Neural cell (in vitro differentiated cells): ENCODE measurements at regions not wholly inside any gene's neighbourhood (a gene's known extent, or its start where the extent isn't known, plus 50 kb on each side); places are given as distances from the start of the nearest gene placed in this dataset.

Source experiments
- H2AFZ ChIP-seq: fragments of 200-600, 300-800 bp; sonication (generic), shearing (Covaris generic); 2 replicates; pipeline ENCODE4 v1.6.0; 2014; ENCODE audit warnings: low read depth, mild to moderate bottlenecking, antibody characterized with exemption, low read length, moderate library complexity
- H3F3A ChIP-seq: fragments of 200-600 bp; shearing (Covaris generic); 2 replicates; pipeline ENCODE4 v1.6.1; 2016; ENCODE audit warnings: mild to moderate bottlenecking, moderate library complexity, mixed read lengths, antibody characterized with exemption, low read length; ENCODE audit not compliant: insufficient read depth, poor library complexity, severe bottlenecking
- H3K27ac ChIP-seq: fragments of 200-600, 300-800 bp; sonication (generic), shearing (Covaris generic); 2 replicates; pipeline ENCODE4 v1.5.1; 2014; ENCODE audit warnings: mild to moderate bottlenecking, low read length, moderate library complexity
- H3K27me3 ChIP-seq: fragments of 300-800, 200-600 bp; sonication (generic), shearing (Covaris generic); 2 replicates; pipeline ENCODE4 v1.6.0; 2014; ENCODE audit warnings: mild to moderate bottlenecking, low read depth, low read length, moderate library complexity; ENCODE audit not compliant: insufficient read depth
- H3K36me3 ChIP-seq: fragments of 300-800, 200-600 bp; sonication (generic), shearing (Covaris generic); 2 replicates; pipeline ENCODE4 v1.5.1; 2014; ENCODE audit warnings: mild to moderate bottlenecking, antibody characterized with exemption, low read length, moderate library complexity; ENCODE audit not compliant: insufficient read depth
- H3K4me2 ChIP-seq: fragments of 300-800, 200-600 bp; sonication (generic), shearing (Covaris generic); 2 replicates; pipeline ENCODE4 v1.6.0; 2014; ENCODE audit warnings: mild to moderate bottlenecking, low read length
- H3K4me3 ChIP-seq: fragments of 300-800, 200-600 bp; sonication (generic), shearing (Covaris generic); 2 replicates; pipeline ENCODE4 v1.5.1; 2014; ENCODE audit warnings: mild to moderate bottlenecking, low read length, moderate library complexity
- H3K79me2 ChIP-seq: fragments of 200-600 bp; shearing (Covaris generic); replicated peaks from 2 replicates; pipeline ENCODE4 v1.6.0; 2014; ENCODE audit warnings: mild to moderate bottlenecking, low read length, moderate library complexity; ENCODE audit not compliant: insufficient read depth
- H3K9ac ChIP-seq: fragments of 300-800, 200-600 bp; sonication (generic), shearing (Covaris generic); 2 replicates; pipeline ENCODE4 v1.6.1; 2016; ENCODE audit warnings: mild to moderate bottlenecking, low read length, mixed read lengths
- H3K9me2 ChIP-seq: fragments of 200-600 bp; shearing (Covaris generic); 2 replicates; pipeline ENCODE4 v1.6.1; 2016; ENCODE audit warnings: mild to moderate bottlenecking, low read length, mixed read lengths; ENCODE audit not compliant: insufficient read depth
- H3K9me3 ChIP-seq: fragments of 200-600, 300-800 bp; sonication (generic), shearing (Covaris generic); 2 replicates; pipeline ENCODE4 v1.6.1; 2016; ENCODE audit warnings: mild to moderate bottlenecking, mixed run types, low read length, moderate library complexity, mixed read lengths
- H4K20me1 ChIP-seq: fragments of 200-600 bp; shearing (Covaris generic); 2 replicates; pipeline ENCODE4 v1.6.1; 2016; ENCODE audit warnings: mild to moderate bottlenecking, mixed run types; ENCODE audit not compliant: insufficient read depth
- EP300 ChIP-seq: fragments of 450-650 bp; conservative IDR thresholded peaks from 2 replicates; pipeline ENCODE4 v1.6.1; 2014; ENCODE audit warnings: antibody characterized with exemption, mild to moderate bottlenecking, moderate library complexity; ENCODE audit not compliant: poor library complexity, severe bottlenecking
- EZH2 ChIP-seq: fragments of 200-600, 300-800 bp; shearing (Covaris generic), sonication (generic); IDR thresholded peaks from 2 replicates; pipeline ENCODE4 v1.6.1; 2014; ENCODE audit warnings: antibody characterized with exemption, low read length, borderline replicate concordance, mild to moderate bottlenecking; ENCODE audit not compliant: insufficient read depth, poor library complexity, severe bottlenecking
- MXI1 ChIP-seq: fragments of 450-650 bp; conservative IDR thresholded peaks from 2 replicates; pipeline ENCODE4 v1.6.1; 2014; ENCODE audit warnings: antibody characterized with exemption, mild to moderate bottlenecking; ENCODE audit not compliant: poor library complexity, severe bottlenecking
- POLR2AphosphoS5 ChIP-seq: IDR thresholded peaks from 2 replicates; pipeline ENCODE4 v1.6.1; 2012
- RAD21 ChIP-seq: fragments of 450-650 bp; conservative IDR thresholded peaks from 2 replicates; pipeline ENCODE4 v1.6.1; 2014; ENCODE audit warnings: antibody characterized with exemption, mild to moderate bottlenecking, moderate library complexity
- REST ChIP-seq: IDR thresholded peaks from 2 replicates; pipeline ENCODE4 v1.6.1; 2012; ENCODE audit warnings: borderline replicate concordance
- SMC3 ChIP-seq: fragments of 450-650 bp; conservative IDR thresholded peaks from 2 replicates; pipeline ENCODE4 v1.6.1; 2014; ENCODE audit warnings: antibody characterized with exemption, mild to moderate bottlenecking, moderate library complexity; ENCODE audit not compliant: poor library complexity
- TAF1 ChIP-seq: IDR thresholded peaks from 2 replicates; pipeline ENCODE4 v1.6.1; 2012; ENCODE audit warnings: low read depth
- TF ChIP-seq, protein P1 (sequence below): fragments of 450-650 bp; IDR thresholded peaks from 2 replicates; pipeline ENCODE4 v1.5.1; 2014; ENCODE audit warnings: antibody characterized with exemption, mild to moderate bottlenecking, moderate library complexity; ENCODE audit not compliant: poor library complexity, severe bottlenecking

GRCh38 chr11:109018639-109019038 lies 353.8 kb downstream of the DDX10 start:
- TF ChIP-seq MXI1 (no peak), SMC3 (no peak), POLR2AphosphoS5 (no peak), EP300 (no peak), EZH2 (no peak), TAF1 (no peak)
- Histone ChIP-seq H3K9me2 (no peaks in the 10 kb centered on the region), H3K79me2 (no peaks in the 10 kb centered on the region), H3K4me3 (no peak overlapping the region), H2AFZ (no peak overlapping the region), H3K9me3 (no peaks in the 10 kb centered on the region), H3K4me2 (no peak overlapping the region), H4K20me1 (no peaks in the 10 kb centered on the region), H3K36me3 (no peaks in the 10 kb centered on the region), H3K27ac (no peak overlapping the region), H3K9ac (no peak overlapping the region), H3F3A (no peaks in the 10 kb centered on the region), H3K27me3 (no peaks in the 10 kb centered on the region)

DNA sequence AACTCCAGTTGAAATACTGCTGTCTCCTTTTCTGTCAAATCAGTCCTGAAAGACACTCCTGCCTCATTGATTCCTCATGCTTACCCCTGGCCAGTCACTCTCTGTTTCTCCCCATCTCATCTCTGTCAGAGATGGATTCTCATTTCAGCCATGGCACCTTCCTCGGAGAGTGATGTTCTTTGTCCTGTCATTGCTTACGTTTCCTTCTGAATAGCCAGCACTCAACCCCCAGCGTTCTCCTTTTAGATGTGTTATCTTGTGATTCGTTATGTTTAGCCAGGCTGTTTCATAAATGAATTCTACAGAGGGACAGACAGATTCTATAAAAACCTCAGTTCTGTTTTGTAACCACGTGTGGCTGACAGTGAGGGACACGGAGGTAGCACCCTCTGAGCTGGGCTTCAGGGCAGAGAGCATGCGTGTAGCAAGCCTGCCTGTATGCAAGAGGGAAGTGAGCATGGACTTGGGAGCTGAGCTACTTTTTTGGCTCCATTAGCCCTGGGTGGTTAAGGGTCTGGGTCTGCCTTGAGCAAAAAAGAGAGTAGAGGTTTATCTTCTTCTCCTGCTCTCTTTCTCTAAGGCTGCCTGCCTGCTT lies 354.6 kb downstream of the DDX10 start:
- Histone ChIP-seq H3K36me3 (no peaks in the 10 kb centered on the region), H3K9me2 (no peaks in the 10 kb centered on the region), H2AFZ (no peak overlapping the region)

More for the DNA sequence above, 354.6 kb downstream of the DDX10 start:
- Histone ChIP-seq H3K4me3 (no peak overlapping the region), H4K20me1 (no peaks in the 10 kb centered on the region), H3K9me3 (no peaks in the 10 kb centered on the region), H3K9ac (no peak overlapping the region), H3K79me2 (no peaks in the 10 kb centered on the region), H3K27ac (no peak overlapping the region), H3K4me2 (no peak overlapping the region), H3K27me3 (no peaks in the 10 kb centered on the region), H3F3A (no peaks in the 10 kb centered on the region)
- TF ChIP-seq EZH2 (no peak), TAF1 (no peak), REST (no peak), POLR2AphosphoS5 (no peak), MXI1 (no peak), RAD21 (no peak), SMC3 (no peak), EP300 (no peak)
- TF ChIP-seq, protein P1, sequence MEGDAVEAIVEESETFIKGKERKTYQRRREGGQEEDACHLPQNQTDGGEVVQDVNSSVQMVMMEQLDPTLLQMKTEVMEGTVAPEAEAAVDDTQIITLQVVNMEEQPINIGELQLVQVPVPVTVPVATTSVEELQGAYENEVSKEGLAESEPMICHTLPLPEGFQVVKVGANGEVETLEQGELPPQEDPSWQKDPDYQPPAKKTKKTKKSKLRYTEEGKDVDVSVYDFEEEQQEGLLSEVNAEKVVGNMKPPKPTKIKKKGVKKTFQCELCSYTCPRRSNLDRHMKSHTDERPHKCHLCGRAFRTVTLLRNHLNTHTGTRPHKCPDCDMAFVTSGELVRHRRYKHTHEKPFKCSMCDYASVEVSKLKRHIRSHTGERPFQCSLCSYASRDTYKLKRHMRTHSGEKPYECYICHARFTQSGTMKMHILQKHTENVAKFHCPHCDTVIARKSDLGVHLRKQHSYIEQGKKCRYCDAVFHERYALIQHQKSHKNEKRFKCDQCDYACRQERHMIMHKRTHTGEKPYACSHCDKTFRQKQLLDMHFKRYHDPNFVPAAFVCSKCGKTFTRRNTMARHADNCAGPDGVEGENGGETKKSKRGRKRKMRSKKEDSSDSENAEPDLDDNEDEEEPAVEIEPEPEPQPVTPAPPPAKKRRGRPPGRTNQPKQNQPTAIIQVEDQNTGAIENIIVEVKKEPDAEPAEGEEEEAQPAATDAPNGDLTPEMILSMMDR: no peak
